H9 (cell line): ENCODE measurements at regions not wholly inside any gene's neighbourhood (a gene's known extent, or its start where the extent isn't known, plus 50 kb on each side); places are given as distances from the start of the nearest gene placed in this dataset.

Source experiments
- DNase-seq: peaks from one replicate; pipeline ENCODE4 v3.0.0-alpha.2; 2017
- H2AFZ ChIP-seq: one replicate; pipeline ENCODE4 v1.6.1; 2013; ENCODE audit warnings: mild to moderate bottlenecking, low read length, control low read depth, moderate library complexity
- H2AK5ac ChIP-seq: 2 replicates; pipeline ENCODE4 v1.6.1; 2013; ENCODE audit warnings: low read length, control low read depth, mixed read lengths; ENCODE audit not compliant: insufficient read length
- H2BK120ac ChIP-seq: one replicate; pipeline ENCODE4 v1.6.1; 2013; ENCODE audit warnings: low read depth, mild to moderate bottlenecking, low read length, control low read depth, inconsistent platforms; ENCODE audit not compliant: poor library complexity, severe bottlenecking
- H2BK12ac ChIP-seq: 2 replicates; pipeline ENCODE4 v1.6.1; 2013; ENCODE audit warnings: low read length, control low read depth, mixed read lengths, low read depth; ENCODE audit not compliant: insufficient read length
- H2BK15ac ChIP-seq: 2 replicates; pipeline ENCODE4 v1.6.1; 2013; ENCODE audit warnings: low read depth, low read length, control low read depth
- H2BK20ac ChIP-seq: one replicate; pipeline ENCODE4 v1.6.1; 2013; ENCODE audit warnings: low read depth, mild to moderate bottlenecking, low read length, control low read depth, inconsistent platforms; ENCODE audit not compliant: poor library complexity, severe bottlenecking
- H2BK5ac ChIP-seq: 2 replicates; pipeline ENCODE4 v1.6.1; 2013; ENCODE audit warnings: low read length, control low read depth, mixed read lengths; ENCODE audit not compliant: insufficient read length
- H3K14ac ChIP-seq: 2 replicates; pipeline ENCODE4 v1.6.1; 2013; ENCODE audit warnings: low read length, control low read depth; ENCODE audit not compliant: insufficient read depth
- H3K18ac ChIP-seq: 2 replicates; pipeline ENCODE4 v1.6.1; 2013; ENCODE audit warnings: low read depth, mild to moderate bottlenecking, mixed read lengths, low read length, control low read depth; ENCODE audit not compliant: insufficient read length
- H3K23ac ChIP-seq: 2 replicates; pipeline ENCODE4 v1.6.1; 2013; ENCODE audit warnings: low read length, control low read depth, mixed read lengths, low read depth; ENCODE audit not compliant: insufficient read length
- H3K23me2 ChIP-seq: 2 replicates; pipeline ENCODE4 v1.6.1; 2013; ENCODE audit warnings: low read depth, mild to moderate bottlenecking, mixed read lengths, low read length, control low read depth; ENCODE audit not compliant: insufficient read length, poor library complexity, severe bottlenecking
- H3K27ac ChIP-seq: 2 replicates; pipeline ENCODE4 v1.5.1; 2013; ENCODE audit warnings: low read length, control low read depth, mixed read lengths, low read depth; ENCODE audit not compliant: insufficient read length
- H3K27me3 ChIP-seq: 2 replicates; pipeline ENCODE4 v1.6.1; 2013; ENCODE audit warnings: low read length, control low read depth, inconsistent platforms; ENCODE audit not compliant: insufficient read depth
- H3K4ac ChIP-seq: 2 replicates; pipeline ENCODE4 v1.6.1; 2013; ENCODE audit warnings: low read depth, mild to moderate bottlenecking, control low read depth, inconsistent platforms, low read length, moderate library complexity
- H3K4me1 ChIP-seq: 2 replicates; pipeline ENCODE4 v1.6.1; 2013; ENCODE audit warnings: low read length, control low read depth, inconsistent platforms; ENCODE audit not compliant: insufficient read depth
- H3K4me2 ChIP-seq: 2 replicates; pipeline ENCODE4 v1.6.1; 2013; ENCODE audit warnings: low read length, control low read depth, mixed read lengths; ENCODE audit not compliant: insufficient read length, insufficient read depth
- H3K56ac ChIP-seq: 2 replicates; pipeline ENCODE4 v1.6.1; 2013; ENCODE audit warnings: low read depth, mild to moderate bottlenecking, mixed read lengths, low read length, control low read depth; ENCODE audit not compliant: insufficient read length
- H3K79me1 ChIP-seq: 2 replicates; pipeline ENCODE4 v1.6.1; 2013; ENCODE audit warnings: low read depth, mild to moderate bottlenecking, moderate library complexity, low read length, control low read depth, inconsistent platforms; ENCODE audit not compliant: insufficient read depth, poor library complexity, severe bottlenecking
- H3K79me2 ChIP-seq: 2 replicates; pipeline ENCODE4 v1.6.1; 2013; ENCODE audit warnings: low read length, control low read depth, inconsistent platforms; ENCODE audit not compliant: insufficient read depth
- H3K9ac ChIP-seq: 2 replicates; pipeline ENCODE4 v1.6.1; 2013; ENCODE audit warnings: low read length, control low read depth, mixed read lengths; ENCODE audit not compliant: insufficient read length; ENCODE audit errors: extremely low read depth
- H3K9me3 ChIP-seq: one replicate; pipeline ENCODE4 v1.6.1; 2013; ENCODE audit warnings: low read depth, low read length, inconsistent platforms; ENCODE audit not compliant: control insufficient read depth
- H3T11ph ChIP-seq: one replicate; pipeline ENCODE4 v1.6.1; 2013; ENCODE audit warnings: mild to moderate bottlenecking, low read length, control low read depth, inconsistent platforms
- H4K20me1 ChIP-seq: one replicate; pipeline ENCODE4 v1.6.1; 2013; ENCODE audit not compliant: control insufficient read depth, insufficient read length, insufficient read depth
- H4K5ac ChIP-seq: 2 replicates; pipeline ENCODE4 v1.6.1; 2013; ENCODE audit warnings: low read depth, mild to moderate bottlenecking, mixed read lengths, low read length, control low read depth; ENCODE audit not compliant: insufficient read length
- H4K8ac ChIP-seq: replicated peaks from 2 replicates; pipeline ENCODE4 v1.6.1; 2013; ENCODE audit warnings: low read length, control low read depth, mixed read lengths, low read depth; ENCODE audit not compliant: insufficient read length
- H4K91ac ChIP-seq: 2 replicates; pipeline ENCODE4 v1.6.1; 2013; ENCODE audit warnings: low read depth, mild to moderate bottlenecking, moderate library complexity, mixed read lengths, low read length, control low read depth; ENCODE audit not compliant: insufficient read length
- H3K27ac Mint-ChIP-seq, 3 experiments: 2 replicates in 2 of 3; 3 replicates in 1 of 3; pipeline ENCODE4 v1.8.0; 2020 to 2021; ENCODE audit warnings: mixed read lengths in 3 of 3, mild to moderate bottlenecking in 1 of 3, moderate library complexity in 1 of 3
- H3K27me3 Mint-ChIP-seq: 2 replicates; pipeline ENCODE4 v1.8.0; 2021; ENCODE audit warnings: low read depth, mild to moderate bottlenecking, moderate library complexity, mixed read lengths
- H3K36me3 Mint-ChIP-seq, 3 experiments: 2 replicates in 2 of 3; 3 replicates in 1 of 3; pipeline ENCODE4 v1.8.0; 2020 to 2021; ENCODE audit warnings: low read depth in 3 of 3, mixed read lengths in 3 of 3; ENCODE audit not compliant: insufficient read depth in 1 of 3
- H3K4me1 Mint-ChIP-seq, 2 experiments: 2 replicates each; pipeline ENCODE4 v1.8.0; 2020; ENCODE audit warnings: mixed read lengths in 2 of 2
- H3K4me3 Mint-ChIP-seq, 2 experiments: 2 replicates in 1 of 2; 3 replicates in 1 of 2; pipeline ENCODE4 v1.8.0; 2020 to 2021; ENCODE audit warnings: mild to moderate bottlenecking in 2 of 2, mixed read lengths in 2 of 2, moderate library complexity in 1 of 2
- H3K9me3 Mint-ChIP-seq, 2 experiments: 2 replicates in 1 of 2; 3 replicates in 1 of 2; pipeline ENCODE4 v1.8.0; 2020; ENCODE audit warnings: mild to moderate bottlenecking in 2 of 2, mixed read lengths in 2 of 2, moderate library complexity in 1 of 2
- WGBS: extraction: QIAGEN DNeasy Blood & Tissue Kit; methylation state at CpG from one replicate; pipeline ENCODE4 v1.1.7; 2013; ENCODE audit warnings: missing lambda C conversion rate, low lambda C conversion rate, mixed read lengths; ENCODE audit not compliant: insufficient read length; ENCODE audit errors: extremely low coverage; 5-methylcytosine and 5-hydroxymethylcytosine counted together
- TF ChIP-seq, protein P1 (sequence below): fragments of 200-600 bp; sonication (generic); conservative IDR thresholded peaks from 3 replicates; pipeline ENCODE4 v1.8.0; 2021; ENCODE audit warnings: antibody characterized with exemption, mild to moderate bottlenecking

DNA sequence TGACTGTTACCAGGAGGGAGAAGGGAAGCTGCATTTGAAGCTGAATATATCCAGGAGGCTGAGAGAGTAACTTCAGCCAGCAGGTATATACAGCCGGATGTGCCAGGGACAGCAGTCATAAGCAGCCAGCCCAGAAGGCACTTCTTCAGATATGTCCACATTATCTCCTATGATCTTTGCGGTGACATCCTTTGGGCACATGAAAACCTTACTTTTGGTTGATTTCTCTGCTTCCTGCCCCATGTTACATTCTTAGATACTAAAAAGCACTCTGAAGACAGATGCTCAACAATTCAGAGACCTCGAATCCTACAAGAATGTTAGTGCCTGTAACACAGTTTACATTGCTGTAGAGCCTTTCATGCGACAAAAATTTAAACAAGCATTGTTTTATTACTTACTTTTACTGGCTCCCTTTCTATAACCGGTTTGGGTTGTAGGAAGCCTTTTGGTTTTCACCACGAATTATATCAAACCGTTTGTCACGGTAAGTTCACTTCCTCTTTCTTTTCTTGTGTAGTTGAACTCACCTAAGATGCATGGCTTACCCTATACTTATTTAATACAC, 50.3 kb upstream of the TLK1 start:
- Histone ChIP-seq H3K79me1 (no peaks in the 10 kb centered on the region), H3K79me2 (no peaks in the 10 kb centered on the region), H4K91ac (no peak overlapping the region), H4K20me1 (no peaks in the 10 kb centered on the region), H4K8ac (no peak overlapping the region), H2BK20ac (no peak overlapping the region), H2BK12ac (no peak overlapping the region), H3K9ac (no peak overlapping the region), H3K56ac (no peak overlapping the region), H3T11ph (no peak overlapping the region), H3K4ac (no peak overlapping the region), H2BK15ac (no peak overlapping the region), H3K4me1 (peaks cover 3% of the 10 kb centered on the region; the same call in 1 of the 2 replicates), H3K18ac (no peak overlapping the region), H3K23me2 (no peaks in the 10 kb centered on the region), H4K5ac (no peak overlapping the region), H2AFZ (no peak overlapping the region), H2BK120ac (no peak overlapping the region), H3K23ac (no peak overlapping the region), H2AK5ac (no peak overlapping the region), H3K27me3 (no peaks in the 10 kb centered on the region), H3K4me2 (no peak overlapping the region), H3K27ac (no peak overlapping the region), H3K14ac (no peak overlapping the region), H2BK5ac (no peak overlapping the region), H3K9me3 (no peaks in the 10 kb centered on the region)
- TF ChIP-seq, protein P1, sequence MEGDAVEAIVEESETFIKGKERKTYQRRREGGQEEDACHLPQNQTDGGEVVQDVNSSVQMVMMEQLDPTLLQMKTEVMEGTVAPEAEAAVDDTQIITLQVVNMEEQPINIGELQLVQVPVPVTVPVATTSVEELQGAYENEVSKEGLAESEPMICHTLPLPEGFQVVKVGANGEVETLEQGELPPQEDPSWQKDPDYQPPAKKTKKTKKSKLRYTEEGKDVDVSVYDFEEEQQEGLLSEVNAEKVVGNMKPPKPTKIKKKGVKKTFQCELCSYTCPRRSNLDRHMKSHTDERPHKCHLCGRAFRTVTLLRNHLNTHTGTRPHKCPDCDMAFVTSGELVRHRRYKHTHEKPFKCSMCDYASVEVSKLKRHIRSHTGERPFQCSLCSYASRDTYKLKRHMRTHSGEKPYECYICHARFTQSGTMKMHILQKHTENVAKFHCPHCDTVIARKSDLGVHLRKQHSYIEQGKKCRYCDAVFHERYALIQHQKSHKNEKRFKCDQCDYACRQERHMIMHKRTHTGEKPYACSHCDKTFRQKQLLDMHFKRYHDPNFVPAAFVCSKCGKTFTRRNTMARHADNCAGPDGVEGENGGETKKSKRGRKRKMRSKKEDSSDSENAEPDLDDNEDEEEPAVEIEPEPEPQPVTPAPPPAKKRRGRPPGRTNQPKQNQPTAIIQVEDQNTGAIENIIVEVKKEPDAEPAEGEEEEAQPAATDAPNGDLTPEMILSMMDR: no peak
- no peak for DNase-seq
- H3K27me3 Mint-ChIP-seq: no peaks in the 10 kb centered on the region
- H3K9me3 Mint-ChIP-seq: no peaks in the 10 kb centered on the region; a peak in 2 of 5 replicates
- no CpG with 5 or more reads among the region's 8 CpGs for WGBS
- H3K27ac Mint-ChIP-seq: peak overlapping the region in 2 of 3 experiments; percentile 6 to 82; a peak in 3 of 7 replicates
- peaks cover 0 to 7% (median 0%) of the 10 kb centered on the region in 3 experiments; a peak in 1 of 7 replicates for H3K36me3 Mint-ChIP-seq
- no peak overlapping the region for H3K4me3 Mint-ChIP-seq
- H3K4me1 Mint-ChIP-seq: peaks cover 36 to 39% of the 10 kb centered on the region in 2 experiments
